Astrocyte (in vitro differentiated cells and primary cell): ENCODE measurements at regions not wholly inside any gene's neighbourhood (a gene's known extent, or its start where the extent isn't known, plus 50 kb on each side); places are given as distances from the start of the nearest gene placed in this dataset.

Source experiments
- EZH2 ChIP-seq: IDR thresholded peaks from 2 replicates; pipeline ENCODE4 v1.6.1; 2012; ENCODE audit warnings: mild to moderate bottlenecking, low read length, inconsistent platforms; ENCODE audit not compliant: insufficient read depth
- TF ChIP-seq, protein P1 (sequence below): IDR thresholded peaks from 2 replicates; pipeline ENCODE4 v1.5.1; 2011; ENCODE audit warnings: low read depth, mild to moderate bottlenecking, inconsistent platforms, low read length, moderate library complexity; ENCODE audit not compliant: insufficient read depth

DNA sequence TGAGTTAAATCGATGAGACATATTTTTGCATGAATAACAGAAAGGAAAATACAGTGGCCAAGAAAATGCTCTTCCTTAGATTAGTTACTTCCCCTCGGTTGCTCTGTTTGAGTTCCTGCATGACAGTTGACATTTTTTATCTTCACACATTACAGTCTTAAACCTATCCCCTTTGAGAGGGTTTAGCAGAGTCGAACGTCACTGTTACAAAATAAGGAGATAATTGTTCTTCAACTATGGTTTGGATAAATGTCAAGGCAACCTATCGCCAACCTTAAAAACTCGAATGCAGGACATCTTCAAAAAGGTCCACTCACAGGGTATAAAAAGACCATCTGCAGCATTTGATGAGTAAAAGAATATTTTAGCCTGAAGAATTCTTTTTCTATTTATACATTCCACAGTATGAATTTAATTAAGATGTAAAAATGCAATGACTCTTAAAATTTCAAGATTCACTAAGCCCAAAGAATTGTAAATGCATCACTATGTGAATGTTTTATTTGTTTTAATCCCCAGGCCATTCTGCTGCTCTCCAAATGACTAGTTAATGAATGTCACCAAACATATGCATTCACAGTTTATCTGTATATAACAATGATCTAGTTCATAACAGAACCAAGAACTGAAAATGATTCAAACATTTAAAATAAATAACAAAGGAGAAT, 68.9 kb upstream of the COL11A1 start:
- TF ChIP-seq, protein P1, sequence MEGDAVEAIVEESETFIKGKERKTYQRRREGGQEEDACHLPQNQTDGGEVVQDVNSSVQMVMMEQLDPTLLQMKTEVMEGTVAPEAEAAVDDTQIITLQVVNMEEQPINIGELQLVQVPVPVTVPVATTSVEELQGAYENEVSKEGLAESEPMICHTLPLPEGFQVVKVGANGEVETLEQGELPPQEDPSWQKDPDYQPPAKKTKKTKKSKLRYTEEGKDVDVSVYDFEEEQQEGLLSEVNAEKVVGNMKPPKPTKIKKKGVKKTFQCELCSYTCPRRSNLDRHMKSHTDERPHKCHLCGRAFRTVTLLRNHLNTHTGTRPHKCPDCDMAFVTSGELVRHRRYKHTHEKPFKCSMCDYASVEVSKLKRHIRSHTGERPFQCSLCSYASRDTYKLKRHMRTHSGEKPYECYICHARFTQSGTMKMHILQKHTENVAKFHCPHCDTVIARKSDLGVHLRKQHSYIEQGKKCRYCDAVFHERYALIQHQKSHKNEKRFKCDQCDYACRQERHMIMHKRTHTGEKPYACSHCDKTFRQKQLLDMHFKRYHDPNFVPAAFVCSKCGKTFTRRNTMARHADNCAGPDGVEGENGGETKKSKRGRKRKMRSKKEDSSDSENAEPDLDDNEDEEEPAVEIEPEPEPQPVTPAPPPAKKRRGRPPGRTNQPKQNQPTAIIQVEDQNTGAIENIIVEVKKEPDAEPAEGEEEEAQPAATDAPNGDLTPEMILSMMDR: no peak
- no peak for TF ChIP-seq EZH2
